SK-N-SH (cell line): ENCODE measurements at regions not wholly inside any gene's neighbourhood (a gene's known extent, or its start where the extent isn't known, plus 50 kb on each side); places are given as distances from the start of the nearest gene placed in this dataset.

Experiments used
- CTCF ChIA-PET: fragments of 300-600, 350-600 bp; formaldehyde crosslinking; extraction: SDS; loops from one replicate; lab custom pipeline; 2021; lab: Yijun Ruan, JAX
- POLR2A ChIA-PET: fragments of 350-600 bp; sonication (Branson Sonifier 250); formaldehyde crosslinking; extraction: SDS; loops from one replicate; lab custom pipeline; 2020; ENCODE audit warnings: antibody characterized with exemption, inconsistent platforms; lab: Yijun Ruan, JAX
- DNase-seq: peaks from one replicate; pipeline ENCODE4 v3.0.0; 2012
- H2AFZ ChIP-seq: fragments of 200-600 bp; sonication (generic); 2 replicates; pipeline ENCODE4 v1.8.1; 2016; ENCODE audit warnings: antibody characterized with exemption, mild to moderate bottlenecking, low read depth
- H3F3A ChIP-seq: fragments of 200-600 bp; sonication (generic); replicated peaks from 2 replicates; pipeline ENCODE3; 2016; ENCODE audit warnings: antibody characterized with exemption, mild to moderate bottlenecking; ENCODE audit not compliant: insufficient read depth
- H3K27ac ChIP-seq, 2 experiments: fragments of 200-500 bp in 1 of 2; fragments of 200-600 bp in 1 of 2; sonication (Bioruptor generic) in 1 of 2; sonication (generic), shearing (Covaris generic) in 1 of 2; 2 replicates each; pipeline versions ENCODE4 v1.5.1 to v1.6.1; 2014 to 2016; ENCODE audit warnings: low read depth in 2 of 2, inconsistent platforms in 1 of 2, low read length in 1 of 2, mild to moderate bottlenecking in 1 of 2, mixed read lengths in 1 of 2
- H3K27me3 ChIP-seq: fragments of 200-600 bp; sonication (generic), shearing (Covaris generic); 2 replicates; pipeline ENCODE4 v1.6.1; 2016; ENCODE audit warnings: mixed run types; ENCODE audit not compliant: insufficient read depth
- H3K36me3 ChIP-seq, 2 experiments: fragments of 200-500 bp in 1 of 2; fragments of 200-600 bp in 1 of 2; sonication (Bioruptor generic) in 1 of 2; sonication (generic) in 1 of 2; replicated peaks in 1 of 2; 2 replicates each; pipeline versions ENCODE3 to v1.5.1; 2014 to 2016; ENCODE audit warnings: low read length in 1 of 2, mild to moderate bottlenecking in 1 of 2; ENCODE audit not compliant: insufficient read depth in 2 of 2, control insufficient read depth in 1 of 2
- H3K4me1 ChIP-seq, 2 experiments: fragments of 200-500 bp in 1 of 2; fragments of 200-600 bp in 1 of 2; sonication (Bioruptor generic) in 1 of 2; sonication (generic), shearing (Covaris generic) in 1 of 2; 2 replicates each; pipeline versions ENCODE4 v1.5.1 to v1.6.1; 2014 to 2016; ENCODE audit warnings: low read depth in 1 of 2, low read length in 1 of 2, mixed run types in 1 of 2; ENCODE audit not compliant: insufficient read depth in 2 of 2, control insufficient read depth in 1 of 2
- H3K4me2 ChIP-seq: fragments of 200-600 bp; sonication (generic), shearing (Covaris generic); 2 replicates; pipeline ENCODE4 v1.6.1; 2017; ENCODE audit warnings: mixed run types
- H3K4me3 ChIP-seq, 2 experiments: fragments of 200-500 bp in 1 of 2; fragments of 200-600 bp in 1 of 2; sonication (Bioruptor generic) in 1 of 2; sonication (generic), shearing (Covaris generic) in 1 of 2; 2 replicates each; pipeline versions ENCODE4 v1.5.1 to v1.8.1; 2014 to 2016; ENCODE audit warnings: low read depth in 2 of 2, inconsistent platforms in 1 of 2, low read length in 1 of 2, mild to moderate bottlenecking in 1 of 2, mixed read lengths in 1 of 2, moderate library complexity in 1 of 2
- H3K79me2 ChIP-seq: fragments of 200-600 bp; sonication (generic); 2 replicates; pipeline ENCODE4 v1.8.1; 2017; ENCODE audit warnings: mild to moderate bottlenecking; ENCODE audit not compliant: insufficient read depth
- H3K9ac ChIP-seq: fragments of 200-600 bp; sonication (generic); 2 replicates; pipeline ENCODE4 v1.6.1; 2017; ENCODE audit warnings: mixed run types
- H3K9me2 ChIP-seq: fragments of 200-600 bp; sonication (generic); 2 replicates; pipeline ENCODE4 v1.6.1; 2017; ENCODE audit warnings: mixed run types
- H3K9me3 ChIP-seq: fragments of 200-600 bp; sonication (generic); 2 replicates; pipeline ENCODE4 v1.6.1; 2017; ENCODE audit warnings: mixed run types, mild to moderate bottlenecking, moderate library complexity
- H4K20me1 ChIP-seq: fragments of 200-600 bp; sonication (generic); 2 replicates; pipeline ENCODE4 v1.6.1; 2017; ENCODE audit warnings: mild to moderate bottlenecking, mixed run types; ENCODE audit not compliant: insufficient read depth
- CHD2 ChIP-seq: fragments of 150-350 bp; IDR thresholded peaks from 2 replicates; pipeline ENCODE4 v1.6.1; 2018; ENCODE audit warnings: low read length; ENCODE audit not compliant: partially characterized antibody
- ELF1 ChIP-seq: IDR thresholded peaks from 2 replicates; pipeline ENCODE4 v1.4.0; 2012
- EP300 ChIP-seq, 2 experiments: IDR thresholded peaks; 2 replicates each; pipeline versions ENCODE4 v1.4.0 to v1.6.1; 2012; ENCODE audit warnings: borderline replicate concordance in 1 of 2, low read depth in 1 of 2, low read length in 1 of 2
- EZH2phosphoT487 ChIP-seq: fragments of 200-600 bp; sonication (generic); IDR thresholded peaks from 2 replicates; pipeline ENCODE4 v1.6.1; 2017; ENCODE audit warnings: low read depth, mixed run types, mild to moderate bottlenecking, antibody characterized with exemption, moderate library complexity, borderline replicate concordance
- FOSL2 ChIP-seq: IDR thresholded peaks from 2 replicates; pipeline ENCODE4 v1.4.0; 2012; ENCODE audit warnings: low read depth, mild to moderate bottlenecking, moderate library complexity, borderline replicate concordance
- FOXM1 ChIP-seq: IDR thresholded peaks from 2 replicates; pipeline ENCODE4 v1.4.0; 2012; ENCODE audit warnings: low read depth, mild to moderate bottlenecking
- GABPA ChIP-seq: IDR thresholded peaks from 2 replicates; pipeline ENCODE4 v1.4.0; 2012; ENCODE audit warnings: low read depth, mild to moderate bottlenecking
- JUND ChIP-seq: IDR thresholded peaks from 2 replicates; pipeline ENCODE4 v1.4.0; 2012
- MEF2A ChIP-seq: IDR thresholded peaks from 2 replicates; pipeline ENCODE4 v1.4.0; 2012; ENCODE audit warnings: low read depth, borderline replicate concordance
- MXI1 ChIP-seq: IDR thresholded peaks from 2 replicates; pipeline ENCODE4 v1.6.1; 2012; ENCODE audit warnings: mild to moderate bottlenecking, low read depth, low read length, improper control_type of control experiment
- NRF1 ChIP-seq: IDR thresholded peaks from 2 replicates; pipeline ENCODE4 v1.6.1; 2012; ENCODE audit warnings: low read depth, mild to moderate bottlenecking, low read length
- POLR2AphosphoS5 ChIP-seq: IDR thresholded peaks from 2 replicates; pipeline ENCODE4 v1.6.1; 2012; ENCODE audit warnings: low read depth, low read length
- RAD21 ChIP-seq: IDR thresholded peaks from 2 replicates; pipeline ENCODE4 v1.6.1; 2012; ENCODE audit warnings: mild to moderate bottlenecking, low read length
- RCOR1 ChIP-seq: fragments of 150-350 bp; IDR thresholded peaks from 2 replicates; pipeline ENCODE4 v1.6.1; 2017; ENCODE audit warnings: antibody characterized with exemption, low read length
- TAF1 ChIP-seq: IDR thresholded peaks from 2 replicates; pipeline ENCODE4 v1.6.1; 2012; ENCODE audit warnings: low read depth, mild to moderate bottlenecking, low read length, moderate library complexity, borderline replicate concordance
- TCF12 ChIP-seq: IDR thresholded peaks from 2 replicates; pipeline ENCODE4 v1.4.0; 2012
- YY1 ChIP-seq: IDR thresholded peaks from 2 replicates; pipeline ENCODE4 v1.4.0; 2012; ENCODE audit warnings: low read depth, mild to moderate bottlenecking
- WGBS: methylation state at CpG from one replicate; pipeline ENCODE4 v1.1.6; 2017; ENCODE audit warnings: low lambda C conversion rate; 5-methylcytosine and 5-hydroxymethylcytosine counted together
- TF ChIP-seq, protein P1 (sequence below): IDR thresholded peaks from 2 replicates; pipeline ENCODE4 v1.4.0; 2012; ENCODE audit warnings: low read depth
- TF ChIP-seq, protein P2 (sequence below): IDR thresholded peaks from 2 replicates; pipeline ENCODE4 v1.4.0; 2012; ENCODE audit warnings: low read depth, borderline replicate concordance
- TF ChIP-seq, protein P3 (sequence below): fragments of 200-600 bp; sonication (generic); IDR thresholded peaks from 2 replicates; pipeline ENCODE4 v1.6.1; 2017; ENCODE audit warnings: antibody characterized with exemption, mild to moderate bottlenecking, moderate library complexity
- TF ChIP-seq, protein P4 (sequence below): IDR thresholded peaks from 2 replicates; pipeline ENCODE4 v1.4.0; 2012; ENCODE audit warnings: low read depth, borderline replicate concordance

DNA sequence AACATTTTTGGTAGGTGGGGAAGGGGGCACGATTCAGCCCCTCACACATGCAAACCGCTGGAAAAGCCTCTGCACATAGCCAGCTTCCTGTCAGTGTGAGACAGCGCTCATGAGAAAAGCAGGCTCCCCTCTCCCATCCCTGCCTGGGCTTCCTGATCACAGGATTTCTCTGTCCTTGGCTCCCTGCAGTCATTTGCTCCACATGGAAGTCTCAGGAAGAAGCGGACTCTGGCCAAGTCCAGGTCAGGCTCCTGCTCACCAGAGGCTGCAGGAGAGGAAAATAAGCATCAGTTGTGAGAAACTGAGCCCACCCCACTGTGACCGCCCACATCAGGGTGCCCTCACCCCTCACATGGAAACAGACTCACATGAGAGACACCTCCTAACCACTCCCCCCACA lies 664.3 kb upstream of the TENM3 start:
- Histone ChIP-seq H3K9me3 (no peaks in the 10 kb centered on the region), H3K27me3 (no peaks in the 10 kb centered on the region), H3K4me2 (no peak overlapping the region), H3K4me1 (no peaks in the 10 kb centered on the region), H3K9ac (no peak overlapping the region), H2AFZ (no peak overlapping the region), H3F3A (no peaks in the 10 kb centered on the region), H3K36me3 (no peaks in the 10 kb centered on the region), H4K20me1 (no peaks in the 10 kb centered on the region), H3K9me2 (no peaks in the 10 kb centered on the region), H3K4me3 (no peak overlapping the region), H3K79me2 (no peaks in the 10 kb centered on the region), H3K27ac (no peak overlapping the region)
- DNase-seq, result no peak
- POLR2A ChIA-PET, result no interaction called here
- TF ChIP-seq EP300 (IDR thresholded peaks at IDR 0.05; ENCODE audit: borderline replicate concordance in 1 of 2, low read depth in 1 of 2, low read length in 1 of 2), result no peak
- TF ChIP-seq RAD21, result no peak
- TF ChIP-seq CHD2, result no peak
- TF ChIP-seq NRF1, result no peak
- TF ChIP-seq, protein P1, sequence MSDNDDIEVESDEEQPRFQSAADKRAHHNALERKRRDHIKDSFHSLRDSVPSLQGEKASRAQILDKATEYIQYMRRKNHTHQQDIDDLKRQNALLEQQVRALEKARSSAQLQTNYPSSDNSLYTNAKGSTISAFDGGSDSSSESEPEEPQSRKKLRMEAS, result no peak
- TF ChIP-seq FOSL2, result no peak
- TF ChIP-seq TCF12, result no peak
- TF ChIP-seq, protein P2, sequence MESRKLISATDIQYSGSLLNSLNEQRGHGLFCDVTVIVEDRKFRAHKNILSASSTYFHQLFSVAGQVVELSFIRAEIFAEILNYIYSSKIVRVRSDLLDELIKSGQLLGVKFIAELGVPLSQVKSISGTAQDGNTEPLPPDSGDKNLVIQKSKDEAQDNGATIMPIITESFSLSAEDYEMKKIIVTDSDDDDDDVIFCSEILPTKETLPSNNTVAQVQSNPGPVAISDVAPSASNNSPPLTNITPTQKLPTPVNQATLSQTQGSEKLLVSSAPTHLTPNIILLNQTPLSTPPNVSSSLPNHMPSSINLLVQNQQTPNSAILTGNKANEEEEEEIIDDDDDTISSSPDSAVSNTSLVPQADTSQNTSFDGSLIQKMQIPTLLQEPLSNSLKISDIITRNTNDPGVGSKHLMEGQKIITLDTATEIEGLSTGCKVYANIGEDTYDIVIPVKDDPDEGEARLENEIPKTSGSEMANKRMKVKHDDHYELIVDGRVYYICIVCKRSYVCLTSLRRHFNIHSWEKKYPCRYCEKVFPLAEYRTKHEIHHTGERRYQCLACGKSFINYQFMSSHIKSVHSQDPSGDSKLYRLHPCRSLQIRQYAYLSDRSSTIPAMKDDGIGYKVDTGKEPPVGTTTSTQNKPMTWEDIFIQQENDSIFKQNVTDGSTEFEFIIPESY, result no peak
- TF ChIP-seq, protein P3, sequence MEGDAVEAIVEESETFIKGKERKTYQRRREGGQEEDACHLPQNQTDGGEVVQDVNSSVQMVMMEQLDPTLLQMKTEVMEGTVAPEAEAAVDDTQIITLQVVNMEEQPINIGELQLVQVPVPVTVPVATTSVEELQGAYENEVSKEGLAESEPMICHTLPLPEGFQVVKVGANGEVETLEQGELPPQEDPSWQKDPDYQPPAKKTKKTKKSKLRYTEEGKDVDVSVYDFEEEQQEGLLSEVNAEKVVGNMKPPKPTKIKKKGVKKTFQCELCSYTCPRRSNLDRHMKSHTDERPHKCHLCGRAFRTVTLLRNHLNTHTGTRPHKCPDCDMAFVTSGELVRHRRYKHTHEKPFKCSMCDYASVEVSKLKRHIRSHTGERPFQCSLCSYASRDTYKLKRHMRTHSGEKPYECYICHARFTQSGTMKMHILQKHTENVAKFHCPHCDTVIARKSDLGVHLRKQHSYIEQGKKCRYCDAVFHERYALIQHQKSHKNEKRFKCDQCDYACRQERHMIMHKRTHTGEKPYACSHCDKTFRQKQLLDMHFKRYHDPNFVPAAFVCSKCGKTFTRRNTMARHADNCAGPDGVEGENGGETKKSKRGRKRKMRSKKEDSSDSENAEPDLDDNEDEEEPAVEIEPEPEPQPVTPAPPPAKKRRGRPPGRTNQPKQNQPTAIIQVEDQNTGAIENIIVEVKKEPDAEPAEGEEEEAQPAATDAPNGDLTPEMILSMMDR, result no peak
- no peak for TF ChIP-seq TAF1
- TF ChIP-seq MXI1, result no peak
- TF ChIP-seq JUND, result no peak
- no peak for TF ChIP-seq POLR2AphosphoS5
- TF ChIP-seq RCOR1, result no peak
- TF ChIP-seq ELF1, result no peak
- WGBS, result 62% methylated on average over 4 of the region's 5 CpGs
- CTCF ChIA-PET, result no interaction called here

DNA sequence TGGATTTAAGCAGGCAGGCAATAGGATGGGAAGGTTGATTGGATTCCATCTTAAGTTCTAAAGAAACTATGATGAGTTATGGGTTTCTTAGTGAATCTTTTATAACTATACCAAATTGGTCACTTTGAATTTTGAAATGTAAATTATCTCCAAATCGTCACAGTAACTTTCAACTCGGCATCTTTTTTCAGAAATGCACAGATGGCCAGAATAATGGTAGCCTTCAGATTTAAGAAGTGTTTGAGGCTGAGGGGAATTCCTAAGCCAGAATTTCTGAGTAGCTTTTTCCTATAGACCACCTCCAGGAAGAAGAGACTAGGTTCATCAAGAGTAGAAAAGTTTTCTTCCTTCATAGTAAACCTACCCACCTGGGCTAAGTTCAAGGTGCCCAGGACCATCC lies 663.7 kb upstream of the TENM3 start:
- Histone ChIP-seq H3K9me2 (no peaks in the 10 kb centered on the region), H4K20me1 (no peaks in the 10 kb centered on the region), H3K27ac (no peak overlapping the region), H3K9me3 (no peaks in the 10 kb centered on the region), H3K4me1 (no peaks in the 10 kb centered on the region), H3F3A (no peaks in the 10 kb centered on the region), H3K27me3 (no peaks in the 10 kb centered on the region), H3K4me3 (no peak overlapping the region), H3K4me2 (no peak overlapping the region), H3K79me2 (no peaks in the 10 kb centered on the region), H3K36me3 (no peaks in the 10 kb centered on the region), H3K9ac (no peak overlapping the region), H2AFZ (no peak overlapping the region)
- ChIA-PET POLR2A (no interaction called here), CTCF (no interaction called here)
- WGBS, result 68% methylated on average over 2 of the region's 2 CpGs
- DNase-seq, result no peak
- no peak for TF ChIP-seq TCF12
- no peak for TF ChIP-seq EZH2phosphoT487
- TF ChIP-seq, protein P4, sequence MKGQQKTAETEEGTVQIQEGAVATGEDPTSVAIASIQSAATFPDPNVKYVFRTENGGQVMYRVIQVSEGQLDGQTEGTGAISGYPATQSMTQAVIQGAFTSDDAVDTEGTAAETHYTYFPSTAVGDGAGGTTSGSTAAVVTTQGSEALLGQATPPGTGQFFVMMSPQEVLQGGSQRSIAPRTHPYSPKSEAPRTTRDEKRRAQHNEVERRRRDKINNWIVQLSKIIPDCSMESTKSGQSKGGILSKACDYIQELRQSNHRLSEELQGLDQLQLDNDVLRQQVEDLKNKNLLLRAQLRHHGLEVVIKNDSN, result no peak
- TF ChIP-seq, protein P3, result no peak
- TF ChIP-seq, protein P2, result no peak
- TF ChIP-seq MEF2A, result no peak
- TF ChIP-seq FOSL2, result no peak
- no peak for TF ChIP-seq YY1
- TF ChIP-seq FOXM1, result no peak
- no peak for TF ChIP-seq NRF1
- TF ChIP-seq RCOR1, result no peak
- TF ChIP-seq GABPA, result no peak
